Activated CD8-positive, alpha-beta memory T cell treated with anti-CD3 and anti-CD28 coated beads, Interleukin-2, amount 50 U/mL, for 24 hours (primary cell): ENCODE measurements at regions not wholly inside any gene's neighbourhood (a gene's known extent, or its start where the extent isn't known, plus 50 kb on each side); places are given as distances from the start of the nearest gene placed in this dataset.
"Not testable (repeated sequence)": the region's sequence is repeated elsewhere in the genome, so short reads cannot be mapped to it uniquely, and the experiment has no call there.

Experiments
- DNase-seq: peaks from one replicate; pipeline ENCODE4 v3.0.0-alpha.2; 2020; ENCODE audit errors: extremely low read depth

DNA sequence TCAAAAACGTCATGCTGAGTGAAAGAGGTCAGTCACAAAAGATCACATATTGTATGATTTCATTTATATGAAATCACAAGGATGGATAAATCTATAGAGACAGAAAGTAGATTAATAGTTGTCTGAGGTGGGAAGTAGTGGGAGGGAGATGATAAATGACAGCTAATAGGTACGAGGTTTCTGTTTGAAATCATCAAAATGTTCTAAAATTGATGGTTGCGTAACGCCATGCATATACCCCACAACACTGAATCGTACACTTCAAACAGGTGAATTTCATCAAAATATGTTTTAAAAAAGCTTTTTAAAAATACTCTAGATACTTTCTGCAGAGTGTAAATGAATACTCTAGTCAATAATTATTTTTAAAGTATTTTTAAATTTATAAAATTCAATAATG is 303.0 kb upstream of the STAC start:
- DNase-seq, result no peak

GRCh38 chr3:36082958-36083357 is 297.3 kb upstream of the STAC start:
- DNase-seq, result not testable (repeated sequence)

DNA sequence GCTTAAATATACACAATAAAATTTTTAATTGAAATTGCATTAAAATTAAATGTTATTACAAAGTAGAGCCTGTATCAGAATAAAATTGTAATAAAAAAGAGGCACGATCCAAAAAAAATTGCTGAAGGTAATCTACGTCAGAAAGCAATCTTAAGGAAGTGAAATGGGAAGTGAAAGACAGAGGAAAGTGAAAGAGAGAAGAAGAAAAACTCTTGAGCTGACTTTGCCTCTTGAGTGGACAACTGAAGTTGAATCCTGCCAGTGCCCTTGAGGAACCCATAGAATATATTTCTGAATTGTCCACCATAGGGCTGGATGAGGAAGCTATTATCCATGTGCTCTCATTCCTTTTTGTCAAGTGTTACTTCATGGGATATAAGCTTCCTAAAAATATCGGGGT is 285.1 kb upstream of the STAC start:
- DNase-seq, result no peak

DNA sequence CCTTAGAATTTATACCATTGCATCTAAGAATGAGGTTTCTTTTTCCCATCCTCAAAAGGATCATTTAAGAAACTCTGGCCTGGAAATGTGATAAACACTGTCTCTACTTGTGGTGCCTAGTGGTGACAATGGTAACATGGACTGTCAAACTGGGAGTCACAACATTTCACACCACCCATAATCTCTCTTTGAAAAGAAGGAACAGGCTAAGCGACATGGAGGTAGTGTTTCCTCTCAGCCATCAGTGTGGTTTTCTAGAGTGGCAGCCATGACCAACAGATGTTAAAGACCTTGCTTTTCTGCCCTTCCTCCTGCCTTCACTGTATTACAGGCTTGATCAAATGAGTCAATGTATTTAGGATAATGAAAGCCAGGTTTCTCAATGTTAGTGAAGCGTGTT is 283.1 kb upstream of the STAC start:
- DNase-seq, result no peak

DNA sequence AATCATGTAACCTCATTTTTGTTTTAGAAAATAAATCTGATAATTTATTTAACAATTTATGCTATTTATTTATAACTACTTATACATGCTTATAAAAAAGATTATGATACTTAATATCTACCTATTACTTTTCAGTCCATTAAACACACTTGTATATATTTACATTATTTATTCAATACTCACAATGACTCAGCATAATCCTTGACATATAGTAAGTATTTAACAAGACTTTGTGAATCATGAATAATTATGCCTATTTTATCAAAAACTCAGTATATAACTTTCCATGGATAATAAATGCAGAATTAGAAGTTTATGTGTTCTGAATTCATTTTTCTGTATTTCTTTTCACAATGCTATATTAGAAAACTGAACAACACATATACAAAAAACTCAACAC is 266.0 kb upstream of the STAC start:
- DNase-seq, result no peak

DNA sequence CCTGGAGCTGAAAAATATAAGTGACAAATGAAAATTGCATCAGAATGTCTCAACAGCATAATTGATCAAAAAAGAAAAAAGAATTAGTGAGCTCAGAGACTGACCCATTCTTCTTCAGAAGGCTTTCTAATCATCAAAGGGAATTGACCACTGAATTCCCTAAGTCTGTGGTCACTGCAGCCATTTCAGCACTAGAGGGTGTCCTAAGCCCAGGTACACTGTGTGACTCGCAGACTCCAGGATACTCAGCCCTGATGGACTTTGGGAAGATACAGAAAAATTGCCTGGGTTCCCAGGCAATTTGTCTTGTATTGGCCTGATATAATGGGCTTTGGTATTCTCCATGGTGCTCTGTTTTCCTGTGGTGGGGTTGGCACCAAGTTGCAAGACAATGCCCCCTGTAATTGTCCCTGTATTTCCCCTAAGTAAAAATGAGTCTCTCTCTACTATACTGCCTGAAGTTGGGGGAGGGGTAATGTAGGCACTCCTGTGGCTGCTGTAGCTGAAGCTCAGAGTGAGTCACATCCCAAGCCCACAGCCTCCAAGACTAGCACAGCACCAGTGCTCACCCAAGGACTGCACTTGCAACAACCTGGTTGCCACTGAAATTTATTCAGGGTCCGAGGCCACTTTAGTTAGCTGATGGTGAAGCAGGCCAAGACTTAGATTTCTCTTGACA is 256.0 kb upstream of the STAC start:
- DNase-seq, result no peak

GRCh38 chr3:36132214-36132613 is 248.1 kb upstream of the STAC start:
- no peak for DNase-seq

- DNase-seq, result no peak
These were observed 244.4 kb upstream of the STAC start for GRCh38 chr3:36135863-36136262.

DNA sequence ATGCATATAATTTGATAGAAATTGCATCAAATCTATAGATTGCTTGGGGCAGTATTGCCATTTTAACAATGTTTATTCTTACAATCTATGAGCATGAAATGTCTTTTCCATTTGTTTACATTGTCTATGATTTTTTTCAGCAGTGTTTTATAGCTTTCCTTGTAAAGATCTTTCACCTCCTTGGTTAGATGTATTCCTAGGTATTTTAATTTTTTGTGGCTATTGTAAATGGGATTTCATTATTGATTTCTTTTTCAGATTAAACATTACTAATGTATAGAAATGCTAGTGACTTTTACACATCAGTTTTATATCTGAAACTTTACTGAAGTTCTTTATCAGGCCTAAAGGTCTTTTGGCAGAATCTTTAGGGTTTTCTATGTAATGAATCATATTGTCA is 237.6 kb upstream of the STAC start:
- DNase-seq, result no peak

DNA sequence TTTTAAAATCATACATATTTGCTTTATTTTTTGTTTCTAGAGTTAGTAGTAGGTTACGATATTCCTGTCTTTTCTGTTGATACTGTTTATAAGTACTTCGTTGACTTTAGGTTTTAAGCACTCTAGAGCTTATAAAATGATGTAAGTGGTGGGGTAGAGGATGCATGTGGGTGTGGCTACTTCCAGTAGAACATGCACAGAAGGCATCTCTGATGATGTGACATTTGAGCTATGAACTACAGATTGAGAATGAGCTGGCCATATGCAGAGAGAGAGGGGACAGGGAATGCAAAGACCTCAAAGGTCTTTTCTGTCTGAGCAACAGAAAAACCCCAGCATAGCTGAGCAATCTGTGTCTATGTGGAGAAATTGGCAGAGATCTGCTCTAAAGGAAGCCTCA is 233.9 kb upstream of the STAC start:
- DNase-seq, result no peak

DNA sequence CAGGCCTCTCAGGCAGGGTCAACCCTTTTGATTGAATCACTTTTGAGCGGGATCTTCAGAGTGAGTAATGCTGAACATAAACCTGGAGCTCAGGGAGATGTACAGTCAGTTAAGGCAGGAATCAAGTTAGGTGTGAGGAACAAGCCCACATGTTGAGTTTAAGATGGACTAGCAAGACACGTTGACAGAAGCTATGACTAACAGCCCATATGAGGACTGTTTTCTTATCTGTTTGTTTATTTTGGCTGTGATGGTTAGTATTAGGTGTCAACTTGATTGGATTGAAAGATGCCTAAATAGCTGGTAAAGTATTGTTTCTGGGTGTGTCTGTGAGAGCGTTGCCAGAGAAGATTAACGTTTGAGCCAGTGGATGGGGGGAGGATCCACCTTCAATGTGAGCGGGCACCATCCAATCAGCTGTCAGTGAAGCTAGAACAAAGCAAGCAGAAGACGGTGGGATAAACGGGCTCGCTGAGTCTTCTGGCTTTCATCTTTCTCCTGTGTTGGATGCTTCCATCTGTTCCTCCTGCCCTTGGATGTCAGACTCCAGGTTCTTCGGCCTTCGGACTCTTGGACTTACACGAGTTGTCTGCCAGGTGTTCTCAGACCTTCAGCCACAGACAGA is 232.3 kb upstream of the STAC start:
- no peak for DNase-seq

DNA sequence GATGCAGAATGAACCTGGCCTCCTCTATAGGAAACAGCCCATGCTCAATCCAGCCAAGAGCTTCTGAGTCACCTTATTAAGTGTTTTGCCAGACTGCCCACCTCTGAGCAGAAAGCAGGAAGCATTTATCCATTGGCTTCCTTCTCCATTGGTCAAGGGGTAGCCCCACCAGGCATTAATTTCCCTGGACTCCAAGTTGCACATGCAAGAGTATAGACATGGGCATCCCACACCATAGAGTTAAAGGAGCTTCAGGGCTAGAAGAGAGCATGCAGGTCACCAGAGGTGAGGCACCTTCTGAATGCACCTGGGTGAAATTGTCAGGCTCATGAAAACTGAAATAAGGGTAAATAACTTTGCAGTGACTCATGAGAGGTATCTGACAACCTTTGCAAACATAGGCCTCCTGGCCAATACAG is 230.8 kb upstream of the STAC start:
- no peak for DNase-seq

- no peak for DNase-seq
These were observed 224.8 kb upstream of the STAC start for GRCh38 chr3:36155515-36155914.

- no peak for DNase-seq
These were observed 215.9 kb upstream of the STAC start for GRCh38 chr3:36164400-36164799.

GRCh38 chr3:36165509-36166290 is 214.6 kb upstream of the STAC start:
- no peak for DNase-seq

GRCh38 chr3:36166477-36166876 is 213.8 kb upstream of the STAC start:
- DNase-seq, result no peak

DNA sequence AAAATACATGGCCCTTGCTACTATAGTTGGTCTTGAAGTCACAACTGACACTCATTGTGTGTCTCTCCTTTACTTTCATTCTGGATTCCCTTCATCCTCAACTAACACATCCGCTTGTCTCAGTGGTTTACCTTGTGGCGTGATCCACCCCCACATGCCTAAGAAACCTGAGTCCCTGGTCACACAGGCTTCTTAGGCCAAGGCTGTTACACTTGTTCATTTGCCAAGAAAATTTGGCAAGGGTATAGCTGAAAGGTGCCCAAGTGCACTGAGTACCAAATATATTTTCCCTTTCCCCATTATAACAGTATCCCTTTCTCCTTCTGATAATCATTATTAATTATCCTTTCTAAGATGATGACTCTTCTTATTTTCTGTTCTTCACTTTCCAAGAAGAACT is 207.6 kb upstream of the STAC start:
- no peak for DNase-seq

DNA sequence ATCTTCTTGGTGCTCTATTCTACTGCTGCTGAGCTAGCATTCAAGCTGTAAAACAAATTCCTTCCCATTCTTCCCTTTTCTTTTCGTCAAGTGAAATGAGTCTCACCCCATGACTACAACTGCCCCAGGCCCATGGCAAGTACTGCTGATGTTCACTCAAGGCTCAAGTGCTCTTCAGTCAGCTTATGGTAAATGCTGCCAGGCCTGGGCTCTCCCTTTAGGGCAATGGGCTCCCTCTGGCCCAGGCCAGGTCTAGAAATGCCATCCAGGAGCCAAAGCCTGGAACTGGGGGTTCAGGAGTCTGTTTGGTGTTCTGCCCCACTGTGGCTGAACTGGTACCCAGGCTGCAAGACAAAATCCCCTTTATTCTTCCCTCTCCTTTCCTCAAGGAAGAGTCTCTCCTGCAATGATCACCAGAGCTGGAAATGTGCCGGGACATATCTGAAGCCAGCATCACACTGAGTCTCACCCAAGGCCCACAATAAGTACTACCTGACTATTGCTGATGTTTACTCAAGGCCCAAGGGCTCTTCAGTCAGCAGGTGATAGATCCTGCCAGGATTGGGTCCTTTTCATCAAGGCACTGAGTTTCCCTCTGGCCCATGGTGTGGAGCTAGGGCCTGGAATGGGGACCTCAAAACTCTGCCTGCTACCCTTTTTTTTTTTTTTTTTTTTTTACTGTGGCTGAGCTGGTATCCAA is 205.0 kb upstream of the STAC start:
- no peak for DNase-seq

GRCh38 chr3:36175916-36176461 is 204.3 kb upstream of the STAC start:
- DNase-seq, result no peak

DNA sequence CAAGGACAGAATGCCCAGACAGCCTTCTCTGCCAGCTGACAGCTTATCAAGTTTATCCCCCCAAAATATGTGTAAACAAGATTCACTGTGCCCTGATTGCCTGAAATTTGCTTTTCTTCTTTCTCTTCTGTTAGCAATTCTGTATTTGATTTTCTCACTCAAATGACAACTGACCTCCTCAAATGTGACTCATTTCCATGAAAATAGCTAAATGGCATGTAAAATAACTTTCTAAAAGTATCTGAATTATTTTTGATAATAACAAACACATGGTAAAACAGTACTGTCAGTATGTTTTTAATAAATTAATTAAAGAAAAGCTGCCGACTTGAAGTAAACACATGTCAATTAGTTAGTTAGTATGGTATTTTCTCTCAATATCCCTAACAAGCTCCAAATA is 202.3 kb upstream of the STAC start:
- DNase-seq, result no peak

DNA sequence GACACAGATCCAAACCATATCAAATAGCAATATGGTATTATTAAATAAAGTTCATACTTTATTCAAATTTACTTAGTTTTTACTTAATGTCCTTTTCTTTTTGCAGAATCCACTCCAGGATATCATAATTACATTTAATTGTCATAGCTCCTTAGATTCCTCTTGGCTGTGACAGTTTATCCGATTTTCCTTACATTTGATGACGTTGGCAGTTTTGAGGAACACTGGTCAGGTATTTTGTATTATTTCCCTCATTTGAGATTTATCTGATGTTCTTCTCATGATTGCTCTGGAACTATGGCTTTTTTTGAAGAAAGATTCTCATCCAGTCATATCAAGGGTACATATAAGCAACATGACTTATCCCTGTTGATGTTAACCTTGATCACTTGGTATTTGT is 198.3 kb upstream of the STAC start:
- no peak for DNase-seq

DNA sequence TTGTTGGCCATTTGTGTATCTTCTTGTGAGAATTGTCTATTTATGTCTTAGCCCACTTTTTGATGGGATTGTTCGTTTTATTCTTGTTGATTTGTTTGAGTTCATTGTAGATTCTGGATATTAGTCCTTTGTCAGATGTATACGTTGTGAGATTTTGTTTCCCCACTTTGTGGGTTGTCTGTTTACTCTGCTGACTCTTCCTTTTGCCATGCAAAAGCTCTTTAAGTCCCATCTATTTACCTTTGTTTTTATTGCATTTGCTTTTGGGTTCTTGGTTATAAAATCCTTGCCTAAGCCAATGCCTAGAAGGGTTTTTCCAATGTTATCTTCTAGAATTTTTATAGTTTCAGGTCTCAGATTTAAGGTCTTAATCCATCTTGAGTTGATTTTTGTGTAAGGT is 193.1 kb upstream of the STAC start:
- DNase-seq, result not testable (repeated sequence)
